Esophagus muscularis mucosa (tissue), 3 donors: ENCODE measurements at regions not wholly inside any gene's neighbourhood (a gene's known extent, or its start where the extent isn't known, plus 50 kb on each side); places are given as distances from the start of the nearest gene placed in this dataset.

Source experiments
- CTCF ChIP-seq, 3 experiments: fragments of 200-600 bp in 2 of 3; fragments of 450-650 bp in 1 of 3; sonication (generic) in 2 of 3; IDR thresholded peaks; one replicate each; pipeline ENCODE4 v1.5.1; 2017 to 2019; ENCODE audit warnings: antibody characterized with exemption in 3 of 3, mild to moderate bottlenecking in 2 of 3, moderate library complexity in 1 of 3
- POLR2A ChIP-seq: fragments of 450-650 bp; IDR thresholded peaks from one replicate; pipeline ENCODE4 v1.6.1; 2017; ENCODE audit warnings: antibody characterized with exemption, moderate library complexity, mild to moderate bottlenecking, low read depth

DNA sequence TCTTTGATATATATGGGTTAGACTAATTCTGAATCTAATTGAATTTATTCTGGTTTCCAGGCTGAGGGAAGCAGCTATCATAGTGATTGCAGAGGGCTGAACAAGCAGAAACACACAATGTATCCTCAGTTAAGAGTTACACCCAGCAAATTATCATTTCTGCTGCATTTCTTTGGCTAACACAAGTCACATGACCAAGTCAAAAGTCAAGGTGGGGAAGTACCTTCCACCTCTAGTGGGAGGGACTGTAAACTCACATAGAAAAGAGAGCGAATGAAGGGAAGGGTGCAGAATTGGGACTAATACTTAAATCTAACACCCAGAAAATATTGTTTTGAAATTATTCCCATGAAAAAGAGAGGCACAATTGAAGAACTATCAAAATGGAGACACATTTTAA lies 719.7 kb upstream of the MMS22L start:
- no peak for TF ChIP-seq CTCF (IDR thresholded peaks at IDR 0.05)
- TF ChIP-seq POLR2A, result no peak
